GM19455 (cell line): ENCODE measurements at regions not wholly inside any gene's neighbourhood (a gene's known extent, or its start where the extent isn't known, plus 50 kb on each side); places are given as distances from the start of the nearest gene placed in this dataset.

Experiments
- ATAC-seq: cut with Tn5 transposase; IDR thresholded peaks from one replicate; pipeline ENCODE4 v1.9.1; 2021; ENCODE audit not compliant: unreplicated experiment

- no peak for ATAC-seq
Observed at GRCh38 chr6:138550346-138550767, 51.1 kb upstream of the NHSL1 start.

GRCh38 chr6:138554146-138554545, 54.9 kb upstream of the NHSL1 start:
- ATAC-seq = no peak

GRCh38 chr6:138555421-138555988, 56.2 kb upstream of the NHSL1 start:
- no peak for ATAC-seq

GRCh38 chr6:138557147-138557546, 57.9 kb upstream of the NHSL1 start:
- ATAC-seq = no peak

- no peak for ATAC-seq
Observed at GRCh38 chr6:138559143-138559542, 59.8 kb upstream of the NHSL1 start.

GRCh38 chr6:138560130-138560860, 61.0 kb upstream of the NHSL1 start:
- no peak for ATAC-seq

GRCh38 chr6:138562691-138563090, 63.4 kb upstream of the NHSL1 start:
- no peak for ATAC-seq

GRCh38 chr6:138563231-138563630, 63.9 kb upstream of the NHSL1 start:
- ATAC-seq = no peak

GRCh38 chr6:138563650-138564049, 64.4 kb upstream of the NHSL1 start:
- no peak for ATAC-seq

GRCh38 chr6:138564170-138564721, 65.0 kb upstream of the NHSL1 start:
- ATAC-seq = no peak

GRCh38 chr6:138567052-138567451, 67.8 kb upstream of the NHSL1 start:
- ATAC-seq = no peak

- no peak for ATAC-seq
Observed at GRCh38 chr6:138568997-138569396, 69.7 kb upstream of the NHSL1 start.

GRCh38 chr6:138569554-138569953, 70.3 kb upstream of the NHSL1 start:
- no peak for ATAC-seq

- ATAC-seq = no peak
Observed at GRCh38 chr6:138569970-138570724, 70.9 kb upstream of the NHSL1 start.

- no peak for ATAC-seq
Observed at GRCh38 chr6:138570725-138571029, 71.4 kb upstream of the NHSL1 start.

GRCh38 chr6:138571181-138571580, 71.9 kb upstream of the NHSL1 start:
- ATAC-seq = no peak

- ATAC-seq = no peak
Observed at GRCh38 chr6:138571585-138572166, 72.4 kb upstream of the NHSL1 start.

- ATAC-seq = no peak
Observed at GRCh38 chr6:138572167-138572875, 73.0 kb upstream of the NHSL1 start.

- no peak for ATAC-seq
Observed at GRCh38 chr6:138572885-138573284, 73.6 kb upstream of the NHSL1 start.

- ATAC-seq = no peak
Observed at GRCh38 chr6:138575257-138575656, 76.0 kb upstream of the NHSL1 start.

- ATAC-seq = no peak
Observed at GRCh38 chr6:138576313-138576712, 77.0 kb upstream of the NHSL1 start.
